ENCODE measurements at regions not wholly inside any gene's neighbourhood (a gene's known extent, or its start where the extent isn't known, plus 50 kb on each side); places are given as distances from the start of the nearest gene placed in this dataset.
A peak's percentile ranks its signal among the peaks of the same experiment; 100 is the strongest.

DNA sequence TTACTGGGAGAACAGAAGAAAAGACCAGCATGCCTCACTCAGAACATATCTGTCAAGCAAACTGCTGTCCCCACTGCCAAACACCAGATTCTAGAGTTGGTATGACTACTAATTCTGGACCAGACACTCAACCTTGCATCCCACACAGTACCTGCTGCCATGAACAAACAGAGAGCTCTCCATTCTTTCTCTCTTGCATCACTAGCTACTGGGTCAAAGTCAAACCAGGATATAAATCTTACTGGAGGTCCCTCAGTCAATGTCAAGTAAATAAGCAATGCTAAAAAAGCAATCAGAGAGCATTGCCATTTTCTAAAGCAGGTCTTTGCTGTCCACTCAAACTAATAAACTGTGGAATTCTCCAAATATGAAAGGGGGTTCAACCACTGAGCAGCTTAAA lies 452.4 kb upstream of the SEL1L start:
- peaks cover 17% of the 10 kb centered on the region for H3K4me1 Mint-ChIP-seq
- H3K4me3 Mint-ChIP-seq = no peak overlapping the region

DNA sequence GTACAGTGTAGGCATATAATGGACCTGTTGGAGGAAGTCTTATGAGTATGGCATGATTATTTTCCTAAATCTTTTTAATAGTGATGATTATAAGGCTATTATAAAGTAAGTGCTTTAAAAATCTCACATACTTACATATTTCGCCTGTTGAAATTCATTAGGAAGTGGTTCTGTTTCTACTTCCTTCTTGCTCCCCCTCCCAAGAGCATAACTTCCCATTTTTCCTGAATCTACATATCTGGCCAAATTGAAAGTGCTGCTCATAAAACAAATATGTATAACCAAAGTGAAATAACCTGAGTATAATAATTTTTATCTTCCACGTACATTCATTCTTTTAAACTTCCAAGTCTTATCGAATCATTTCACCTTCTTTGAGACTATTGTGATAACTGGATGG lies 455.6 kb upstream of the SEL1L start:
- H3K4me1 Mint-ChIP-seq = no peaks in the 10 kb centered on the region

More for the DNA sequence above, 452.4 kb upstream of the SEL1L start:
- TF ChIP-seq, protein P1, sequence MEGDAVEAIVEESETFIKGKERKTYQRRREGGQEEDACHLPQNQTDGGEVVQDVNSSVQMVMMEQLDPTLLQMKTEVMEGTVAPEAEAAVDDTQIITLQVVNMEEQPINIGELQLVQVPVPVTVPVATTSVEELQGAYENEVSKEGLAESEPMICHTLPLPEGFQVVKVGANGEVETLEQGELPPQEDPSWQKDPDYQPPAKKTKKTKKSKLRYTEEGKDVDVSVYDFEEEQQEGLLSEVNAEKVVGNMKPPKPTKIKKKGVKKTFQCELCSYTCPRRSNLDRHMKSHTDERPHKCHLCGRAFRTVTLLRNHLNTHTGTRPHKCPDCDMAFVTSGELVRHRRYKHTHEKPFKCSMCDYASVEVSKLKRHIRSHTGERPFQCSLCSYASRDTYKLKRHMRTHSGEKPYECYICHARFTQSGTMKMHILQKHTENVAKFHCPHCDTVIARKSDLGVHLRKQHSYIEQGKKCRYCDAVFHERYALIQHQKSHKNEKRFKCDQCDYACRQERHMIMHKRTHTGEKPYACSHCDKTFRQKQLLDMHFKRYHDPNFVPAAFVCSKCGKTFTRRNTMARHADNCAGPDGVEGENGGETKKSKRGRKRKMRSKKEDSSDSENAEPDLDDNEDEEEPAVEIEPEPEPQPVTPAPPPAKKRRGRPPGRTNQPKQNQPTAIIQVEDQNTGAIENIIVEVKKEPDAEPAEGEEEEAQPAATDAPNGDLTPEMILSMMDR (conservative IDR thresholded peaks at IDR 0.05) = no peak
- DNase-seq (ENCODE audit: low read depth, low spot score) = no peak
- no peaks in the 10 kb centered on the region for H3K27me3 Mint-ChIP-seq (ENCODE audit: low read depth)
- H3K27ac Mint-ChIP-seq (ENCODE audit: unreplicated experiment) = no peak overlapping the region
- no peaks in the 10 kb centered on the region for H3K9me3 Mint-ChIP-seq
- no peaks in the 10 kb centered on the region for H3K36me3 Mint-ChIP-seq (ENCODE audit: low read depth)

DNA sequence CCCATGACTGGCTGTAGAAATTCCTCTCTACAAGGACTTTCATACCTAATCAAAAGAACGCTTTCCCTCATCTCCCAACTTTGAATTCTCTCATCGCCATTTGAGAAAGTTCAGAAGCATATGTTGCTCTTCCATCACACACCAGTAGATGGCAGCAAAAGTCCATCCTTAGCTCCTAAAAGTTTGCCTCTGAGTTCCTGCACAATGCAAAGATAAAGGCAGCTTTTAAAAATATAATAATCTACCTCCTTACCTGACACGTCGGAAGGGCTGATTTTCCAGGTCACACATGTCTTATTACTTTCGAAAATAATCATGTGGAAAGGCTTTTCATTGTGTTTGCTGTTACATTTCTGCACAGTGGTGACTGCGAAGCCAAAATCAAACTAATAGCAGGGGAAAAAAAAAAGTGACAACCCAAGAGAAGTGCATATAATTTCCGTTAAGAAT lies 456.7 kb upstream of the SEL1L start:
- H3K4me1 Mint-ChIP-seq = no peaks in the 10 kb centered on the region
- H3K9me3 Mint-ChIP-seq = no peaks in the 10 kb centered on the region
- TF ChIP-seq, protein P1 (conservative IDR thresholded peaks at IDR 0.05) = peak; percentile 94
- no peak overlapping the region for H3K27ac Mint-ChIP-seq (ENCODE audit: unreplicated experiment)
- no peaks in the 10 kb centered on the region for H3K27me3 Mint-ChIP-seq (ENCODE audit: low read depth)
- DNase-seq (ENCODE audit: low read depth, low spot score) = peak; percentile 63
- H3K36me3 Mint-ChIP-seq (ENCODE audit: low read depth) = no peaks in the 10 kb centered on the region
- H3K4me3 Mint-ChIP-seq = no peak overlapping the region

More for the DNA sequence above, 455.6 kb upstream of the SEL1L start:
- no peaks in the 10 kb centered on the region for H3K36me3 Mint-ChIP-seq (ENCODE audit: low read depth)
- no peak for DNase-seq (ENCODE audit: low read depth, low spot score)
- H3K4me3 Mint-ChIP-seq = no peak overlapping the region
- TF ChIP-seq, protein P1 (conservative IDR thresholded peaks at IDR 0.05) = no peak
- no peaks in the 10 kb centered on the region for H3K27me3 Mint-ChIP-seq (ENCODE audit: low read depth)
- H3K27ac Mint-ChIP-seq (ENCODE audit: unreplicated experiment) = no peak overlapping the region
- no peaks in the 10 kb centered on the region for H3K9me3 Mint-ChIP-seq

DNA sequence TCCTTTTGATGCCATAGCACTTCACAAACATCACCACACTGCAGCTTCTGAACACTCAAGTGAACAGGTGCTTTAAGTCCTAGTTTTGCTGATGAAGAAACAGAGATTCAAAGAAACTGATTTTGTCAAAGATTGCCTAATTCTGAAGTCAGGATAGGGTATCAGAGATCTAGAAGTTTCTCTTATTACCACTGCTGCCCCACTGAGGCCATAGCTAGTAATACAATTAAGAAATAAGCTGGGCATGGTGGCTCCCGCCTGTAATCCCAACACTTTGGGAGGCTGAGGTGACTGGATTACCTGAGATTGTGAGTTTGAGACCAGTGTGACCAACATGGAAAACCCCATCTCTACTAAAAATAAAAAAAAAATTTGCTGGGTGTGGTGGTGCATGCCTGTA lies 458.3 kb upstream of the SEL1L start:
- Mint-ChIP-seq H3K27me3 (ENCODE audit: low read depth) (no peaks in the 10 kb centered on the region), H3K4me1 (no peaks in the 10 kb centered on the region), H3K9me3 (no peaks in the 10 kb centered on the region), H3K4me3 (no peak overlapping the region), H3K36me3 (ENCODE audit: low read depth) (no peaks in the 10 kb centered on the region), H3K27ac (ENCODE audit: unreplicated experiment) (no peak overlapping the region)
- no peak for DNase-seq (ENCODE audit: low read depth, low spot score)
- TF ChIP-seq, protein P1 (conservative IDR thresholded peaks at IDR 0.05) = peak; percentile 46

DNA sequence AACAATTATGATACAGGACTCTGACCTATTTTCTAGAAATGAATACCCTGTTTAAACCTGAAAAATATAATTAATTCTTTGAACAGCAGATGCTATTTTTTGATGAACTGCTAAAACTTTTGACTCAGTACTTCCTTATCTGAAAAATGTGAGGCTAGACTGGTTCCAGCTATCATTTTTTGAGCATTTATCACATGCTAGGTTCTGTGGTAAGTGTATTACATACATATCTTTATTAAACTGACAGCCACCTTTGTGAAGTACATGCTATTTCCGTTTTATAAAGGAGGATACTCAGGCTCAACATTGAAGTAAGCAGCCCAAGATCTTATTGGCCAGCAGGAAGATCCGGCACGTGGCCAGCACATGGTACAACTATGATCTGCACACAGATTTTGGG lies 459.8 kb upstream of the SEL1L start:
- H3K4me1 Mint-ChIP-seq = no peaks in the 10 kb centered on the region
- TF ChIP-seq, protein P1 (conservative IDR thresholded peaks at IDR 0.05) = no peak
- no peaks in the 10 kb centered on the region for H3K36me3 Mint-ChIP-seq (ENCODE audit: low read depth)
- no peak overlapping the region for H3K4me3 Mint-ChIP-seq
- H3K9me3 Mint-ChIP-seq = no peaks in the 10 kb centered on the region
- H3K27me3 Mint-ChIP-seq (ENCODE audit: low read depth) = no peaks in the 10 kb centered on the region
- no peak overlapping the region for H3K27ac Mint-ChIP-seq (ENCODE audit: unreplicated experiment)
- no peak for DNase-seq (ENCODE audit: low read depth, low spot score)

- no peak overlapping the region for H3K4me3 Mint-ChIP-seq
- peaks cover 4% of the 10 kb centered on the region for H3K9me3 Mint-ChIP-seq
Observed at GRCh38 chr14:82003426-82003825, 469.8 kb upstream of the SEL1L start.

More at GRCh38 chr14:82003426-82003825, 469.8 kb upstream of the SEL1L start:
- DNase-seq (ENCODE audit: low read depth, low spot score) = no peak
- H3K27me3 Mint-ChIP-seq (ENCODE audit: low read depth) = no peaks in the 10 kb centered on the region
- H3K4me1 Mint-ChIP-seq = no peaks in the 10 kb centered on the region
- TF ChIP-seq, protein P1 (conservative IDR thresholded peaks at IDR 0.05) = no peak
- no peaks in the 10 kb centered on the region for H3K36me3 Mint-ChIP-seq (ENCODE audit: low read depth)
- no peak overlapping the region for H3K27ac Mint-ChIP-seq (ENCODE audit: unreplicated experiment)
